Ishikawa (cell line): ENCODE measurements at regions not wholly inside any gene's neighbourhood (a gene's known extent, or its start where the extent isn't known, plus 50 kb on each side); places are given as distances from the start of the nearest gene placed in this dataset.

Experiments
- CEBPB ChIP-seq: IDR thresholded peaks from 2 replicates; pipeline ENCODE4 v1.6.1; 2012
- CREB1 ChIP-seq: IDR thresholded peaks from 2 replicates; pipeline ENCODE4 v1.6.1; 2012; ENCODE audit warnings: low read depth
- EGR1 ChIP-seq: IDR thresholded peaks from 2 replicates; pipeline ENCODE4 v1.6.1; 2012
- EP300 ChIP-seq: IDR thresholded peaks from 2 replicates; pipeline ENCODE4 v1.6.1; 2012; ENCODE audit warnings: borderline replicate concordance
- FOXM1 ChIP-seq: IDR thresholded peaks from 2 replicates; pipeline ENCODE4 v1.6.1; 2012; ENCODE audit warnings: low read depth, borderline replicate concordance
- MAX ChIP-seq: IDR thresholded peaks from 2 replicates; pipeline ENCODE4 v1.6.1; 2012
- NFIC ChIP-seq: IDR thresholded peaks from 2 replicates; pipeline ENCODE4 v1.6.1; 2012
- RAD21 ChIP-seq: IDR thresholded peaks from 2 replicates; pipeline ENCODE4 v1.6.1; 2012; ENCODE audit warnings: low read depth
- TAF1 ChIP-seq: IDR thresholded peaks from 2 replicates; pipeline ENCODE4 v1.6.1; 2012; ENCODE audit warnings: low read depth, mild to moderate bottlenecking
- TCF12 ChIP-seq: IDR thresholded peaks from 2 replicates; pipeline ENCODE4 v1.6.1; 2012; ENCODE audit warnings: low read depth
- TEAD4 ChIP-seq: IDR thresholded peaks from 2 replicates; pipeline ENCODE4 v1.6.1; 2012
- YY1 ChIP-seq: IDR thresholded peaks from 2 replicates; pipeline ENCODE4 v1.6.1; 2012; ENCODE audit warnings: low read depth
- ZBTB7A ChIP-seq: IDR thresholded peaks from 2 replicates; pipeline ENCODE4 v1.6.1; 2012; ENCODE audit warnings: low read depth
- TF ChIP-seq, protein P1 (sequence below): IDR thresholded peaks from 2 replicates; pipeline ENCODE4 v1.6.1; 2012; ENCODE audit warnings: low read depth, mild to moderate bottlenecking
- TF ChIP-seq, protein P2 (sequence below): IDR thresholded peaks from 2 replicates; pipeline ENCODE4 v1.6.1; 2012

GRCh38 chr13:32924886-32925285 is 91.3 kb upstream of the KL start:
- TF ChIP-seq TEAD4 (no peak), MAX (no peak), EP300 (no peak), FOXM1 (no peak), YY1 (no peak), ZBTB7A (no peak), CEBPB (no peak), TCF12 (no peak)
- TF ChIP-seq, protein P1, sequence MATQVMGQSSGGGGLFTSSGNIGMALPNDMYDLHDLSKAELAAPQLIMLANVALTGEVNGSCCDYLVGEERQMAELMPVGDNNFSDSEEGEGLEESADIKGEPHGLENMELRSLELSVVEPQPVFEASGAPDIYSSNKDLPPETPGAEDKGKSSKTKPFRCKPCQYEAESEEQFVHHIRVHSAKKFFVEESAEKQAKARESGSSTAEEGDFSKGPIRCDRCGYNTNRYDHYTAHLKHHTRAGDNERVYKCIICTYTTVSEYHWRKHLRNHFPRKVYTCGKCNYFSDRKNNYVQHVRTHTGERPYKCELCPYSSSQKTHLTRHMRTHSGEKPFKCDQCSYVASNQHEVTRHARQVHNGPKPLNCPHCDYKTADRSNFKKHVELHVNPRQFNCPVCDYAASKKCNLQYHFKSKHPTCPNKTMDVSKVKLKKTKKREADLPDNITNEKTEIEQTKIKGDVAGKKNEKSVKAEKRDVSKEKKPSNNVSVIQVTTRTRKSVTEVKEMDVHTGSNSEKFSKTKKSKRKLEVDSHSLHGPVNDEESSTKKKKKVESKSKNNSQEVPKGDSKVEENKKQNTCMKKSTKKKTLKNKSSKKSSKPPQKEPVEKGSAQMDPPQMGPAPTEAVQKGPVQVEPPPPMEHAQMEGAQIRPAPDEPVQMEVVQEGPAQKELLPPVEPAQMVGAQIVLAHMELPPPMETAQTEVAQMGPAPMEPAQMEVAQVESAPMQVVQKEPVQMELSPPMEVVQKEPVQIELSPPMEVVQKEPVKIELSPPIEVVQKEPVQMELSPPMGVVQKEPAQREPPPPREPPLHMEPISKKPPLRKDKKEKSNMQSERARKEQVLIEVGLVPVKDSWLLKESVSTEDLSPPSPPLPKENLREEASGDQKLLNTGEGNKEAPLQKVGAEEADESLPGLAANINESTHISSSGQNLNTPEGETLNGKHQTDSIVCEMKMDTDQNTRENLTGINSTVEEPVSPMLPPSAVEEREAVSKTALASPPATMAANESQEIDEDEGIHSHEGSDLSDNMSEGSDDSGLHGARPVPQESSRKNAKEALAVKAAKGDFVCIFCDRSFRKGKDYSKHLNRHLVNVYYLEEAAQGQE = no peak

GRCh38 chr13:32925506-32925905 is 90.7 kb upstream of the KL start:
- TF ChIP-seq FOXM1 (no peak), CREB1 (no peak), ZBTB7A (no peak), RAD21 (no peak), TCF12 (no peak)

- TF ChIP-seq, protein P2, sequence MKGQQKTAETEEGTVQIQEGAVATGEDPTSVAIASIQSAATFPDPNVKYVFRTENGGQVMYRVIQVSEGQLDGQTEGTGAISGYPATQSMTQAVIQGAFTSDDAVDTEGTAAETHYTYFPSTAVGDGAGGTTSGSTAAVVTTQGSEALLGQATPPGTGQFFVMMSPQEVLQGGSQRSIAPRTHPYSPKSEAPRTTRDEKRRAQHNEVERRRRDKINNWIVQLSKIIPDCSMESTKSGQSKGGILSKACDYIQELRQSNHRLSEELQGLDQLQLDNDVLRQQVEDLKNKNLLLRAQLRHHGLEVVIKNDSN = no peak
- no peak for TF ChIP-seq MAX
- TF ChIP-seq, protein P1 = no peak
- TF ChIP-seq CREB1 = no peak
- TF ChIP-seq EGR1 = no peak
- TF ChIP-seq EP300 = no peak
- no peak for TF ChIP-seq TCF12
Measured at GRCh38 chr13:32932376-32932775, 83.8 kb upstream of the KL start.

- TF ChIP-seq TCF12 (no peak), ZBTB7A (no peak)
Measured at GRCh38 chr13:32936716-32937115, 79.5 kb upstream of the KL start.

- TF ChIP-seq CEBPB = no peak
- no peak for TF ChIP-seq MAX
- TF ChIP-seq ZBTB7A = no peak
- TF ChIP-seq, protein P2 = no peak
- TF ChIP-seq EP300 = no peak
- no peak for TF ChIP-seq FOXM1
- TF ChIP-seq TAF1 = no peak
- no peak for TF ChIP-seq TEAD4
- no peak for TF ChIP-seq NFIC
- TF ChIP-seq EGR1 = no peak
- TF ChIP-seq, protein P1 = no peak
- no peak for TF ChIP-seq CREB1
- no peak for TF ChIP-seq YY1
- no peak for TF ChIP-seq RAD21
- no peak for TF ChIP-seq TCF12
Measured at GRCh38 chr13:32938314-32938713, 77.9 kb upstream of the KL start.
